ENCODE measurements at regions not wholly inside any gene's neighbourhood (a gene's known extent, or its start where the extent isn't known, plus 50 kb on each side); places are given as distances from the start of the nearest gene placed in this dataset.

DNA sequence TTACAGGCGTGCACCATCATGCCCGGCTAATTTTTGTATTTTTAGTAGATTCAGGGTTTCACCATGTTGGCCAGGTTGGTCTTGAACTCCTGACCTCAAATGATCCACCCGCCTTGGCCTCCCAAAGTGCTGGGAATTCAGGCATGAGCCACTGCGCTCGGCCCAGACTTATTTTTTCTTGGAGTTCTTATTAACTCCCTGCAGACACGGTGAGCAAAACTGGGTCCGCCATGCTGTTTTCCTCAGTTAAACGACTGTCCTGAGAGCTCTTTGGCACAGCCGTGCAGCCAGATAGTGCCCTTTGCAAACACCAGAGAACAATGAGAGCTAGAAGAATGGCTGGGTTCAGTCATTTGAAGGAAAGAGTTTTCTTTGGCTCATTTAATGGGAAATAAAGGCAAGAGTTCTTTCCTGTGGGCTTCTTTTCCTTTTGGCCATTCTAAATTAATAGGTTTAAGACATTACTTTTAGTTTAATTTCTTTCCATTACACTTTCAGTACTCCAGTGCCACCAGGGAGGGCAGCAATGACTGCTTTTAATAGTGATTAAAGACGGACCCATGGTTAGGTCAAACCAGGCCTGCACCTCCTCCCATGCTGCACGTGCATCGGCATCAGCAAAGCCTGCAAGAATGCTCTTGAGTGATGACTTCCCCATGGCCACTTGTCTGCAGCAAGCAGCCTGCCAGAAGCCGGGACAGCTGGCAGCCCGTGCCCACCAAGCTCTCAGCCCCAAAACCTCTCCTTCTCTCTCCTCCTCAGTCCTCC lies 60.7 kb downstream of the VCPKMT start:
- TF ChIP-seq ZNF274 (IDR thresholded peaks at IDR 0.05; ENCODE audit: low read depth, low read length): no peak
- H3K4me3 ChIP-seq (ENCODE audit: low read length): no peak overlapping the region

DNA sequence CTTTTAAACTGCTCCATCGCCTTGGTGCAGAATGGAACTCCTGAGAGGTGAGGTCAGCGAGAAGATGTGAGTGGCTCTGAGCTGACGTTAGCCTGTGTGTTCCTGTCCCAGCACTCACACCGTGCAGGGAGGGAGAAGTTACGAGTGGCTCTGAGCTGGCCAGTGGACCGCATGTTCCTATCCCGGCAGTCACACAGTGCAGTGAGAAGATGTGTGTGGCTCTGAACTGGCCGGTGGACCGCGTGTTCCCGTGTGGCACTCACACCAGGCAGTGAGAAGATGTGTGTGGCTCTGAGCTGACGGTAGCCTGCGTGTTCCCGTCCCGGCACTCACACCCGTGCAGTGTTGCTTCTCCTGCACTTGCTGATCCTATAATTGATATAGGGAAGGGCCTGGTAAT lies 59.9 kb downstream of the VCPKMT start:
- TF ChIP-seq ZNF274 (IDR thresholded peaks at IDR 0.05; ENCODE audit: low read depth, low read length): no peak
- no peak overlapping the region for H3K4me3 ChIP-seq (ENCODE audit: low read length)

DNA sequence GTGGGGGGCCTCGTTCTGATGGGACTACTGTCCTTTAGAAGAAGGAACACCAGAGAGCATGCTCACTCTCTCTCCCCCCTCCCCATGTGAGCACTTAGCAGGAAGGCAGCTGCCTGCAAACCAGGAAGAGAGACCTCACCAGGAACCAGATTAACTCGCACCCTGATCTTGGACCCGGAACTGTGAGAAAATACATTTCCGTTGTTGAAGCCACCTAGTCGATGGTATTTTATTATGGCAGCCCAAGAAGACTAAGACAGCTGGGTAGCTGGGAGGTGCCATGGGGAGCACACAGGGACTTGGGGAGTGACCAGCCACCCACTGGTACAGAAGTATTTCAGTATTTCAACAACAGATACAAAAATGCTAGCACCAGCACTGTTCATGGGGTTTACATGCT lies 59.0 kb downstream of the VCPKMT start:
- no peak overlapping the region for H3K4me3 ChIP-seq (ENCODE audit: low read length)
- no peak for TF ChIP-seq ZNF274 (IDR thresholded peaks at IDR 0.05; ENCODE audit: low read depth, low read length)

GRCh38 chr14:50058113-50058512 lies 58.3 kb downstream of the VCPKMT start:
- no peak for TF ChIP-seq ZNF274 (IDR thresholded peaks at IDR 0.05; ENCODE audit: low read depth, low read length)
- no peak overlapping the region for H3K4me3 ChIP-seq (ENCODE audit: low read length)
